ENCODE measurements at regions not wholly inside any gene's neighbourhood (a gene's known extent, or its start where the extent isn't known, plus 50 kb on each side); places are given as distances from the start of the nearest gene placed in this dataset.

- TF ChIP-seq CTCF (IDR thresholded peaks at IDR 0.05 in 2 of 3, conservative IDR thresholded peaks at IDR 0.05 in 1 of 3; ENCODE audit: borderline replicate concordance in 1 of 3, insufficient read depth in 1 of 3, low read depth in 2 of 3, low read length in 2 of 3) (no peak), EZH2 (IDR thresholded peaks at IDR 0.05) (no peak), RAD21 (IDR thresholded peaks at IDR 0.05; ENCODE audit: low read depth) (no peak), POLR2A (IDR thresholded peaks at IDR 0.05; ENCODE audit: borderline replicate concordance, extremely low read depth, insufficient read depth, insufficient read length) (no peak), ZNF274 (IDR thresholded peaks at IDR 0.05; ENCODE audit: low read depth, low read length) (no peak), POLR2AphosphoS5 (IDR thresholded peaks at IDR 0.05; ENCODE audit: low read depth, low read length) (no peak), SP1 (IDR thresholded peaks at IDR 0.05; ENCODE audit: low read depth) (no peak), SIN3A (IDR thresholded peaks at IDR 0.05; ENCODE audit: low read depth) (no peak), YY1 (IDR thresholded peaks at IDR 0.05; ENCODE audit: extremely low read depth, insufficient replicate concordance, low read depth, low read length) (no peak), EGR1 (IDR thresholded peaks at IDR 0.05; ENCODE audit: low read depth) (no peak), MAX (IDR thresholded peaks at IDR 0.05) (no peak)
Observed at GRCh38 chr7:84250452-84250851, 55.9 kb upstream of the SEMA3A start.

All from HCT116 (cell line).